ENCODE measurements at regions not wholly inside any gene's neighbourhood (a gene's known extent, or its start where the extent isn't known, plus 50 kb on each side); places are given as distances from the start of the nearest gene placed in this dataset.
A peak's percentile ranks its signal among the peaks of the same experiment; 100 is the strongest.

DNA sequence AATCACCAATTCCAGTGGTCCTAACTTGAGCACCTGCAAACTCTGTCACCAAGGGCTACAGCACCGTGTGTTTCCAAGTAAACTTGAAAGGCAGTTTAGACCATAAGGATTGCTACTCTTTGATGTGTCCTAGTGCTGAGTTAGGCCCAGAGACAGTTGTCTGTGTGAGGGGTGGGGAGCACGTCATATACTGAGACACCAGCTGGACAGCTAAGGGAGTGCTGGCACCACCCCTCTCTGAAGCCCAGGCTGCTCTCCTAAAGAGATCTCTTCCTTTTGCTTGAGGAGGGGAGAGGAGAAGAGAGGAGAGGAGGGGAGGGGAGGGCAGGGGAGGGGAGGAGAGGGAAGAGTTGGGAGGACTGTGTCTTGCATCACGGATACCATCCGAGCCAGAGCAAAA, 218.7 kb upstream of the TACR3 start:
- H3K36me3 ChIP-seq (ENCODE audit: control insufficient read depth, insufficient read depth, low read length), result no peaks in the 10 kb centered on the region
- no peak overlapping the region for H3K27ac ChIP-seq (ENCODE audit: low read depth, low read length)
- H3K4me3 ChIP-seq (ENCODE audit: low read length), result no peak overlapping the region
- no peak overlapping the region for H3K18ac ChIP-seq (ENCODE audit: low read length)
- no peak overlapping the region for H3K23ac ChIP-seq (ENCODE audit: low read length)
- H3K4me2 ChIP-seq (ENCODE audit: low read length), result no peak overlapping the region
- no peaks in the 10 kb centered on the region for H3K79me2 ChIP-seq (ENCODE audit: control insufficient read depth, insufficient read depth, low read length)
- H3K56ac ChIP-seq (ENCODE audit: low read length), result no peak overlapping the region
- H3K4ac ChIP-seq (ENCODE audit: low read depth, low read length), result no peak overlapping the region
- no peak overlapping the region for H3K9ac ChIP-seq (ENCODE audit: low read length)
- no peaks in the 10 kb centered on the region for H3K27me3 ChIP-seq (ENCODE audit: insufficient read depth, low read length, poor library complexity)
- no peak overlapping the region for H4K5ac ChIP-seq (ENCODE audit: low read length)
- no peak overlapping the region for H2BK15ac ChIP-seq (replicated peaks; ENCODE audit: low read depth)
- no peak overlapping the region for H2BK120ac ChIP-seq (ENCODE audit: low read depth, low read length)
- no peak overlapping the region for H2BK5ac ChIP-seq (ENCODE audit: low read length)
- DNase-seq, result no peak
- peak overlapping the region; percentile 85 for H2AK5ac ChIP-seq (ENCODE audit: low read length)
- H3K79me1 ChIP-seq (ENCODE audit: low read length), result no peaks in the 10 kb centered on the region
- H4K8ac ChIP-seq (ENCODE audit: low read depth, low read length), result no peak overlapping the region
- WGBS (ENCODE audit: extremely low coverage, insufficient coverage, low lambda C conversion rate), result no CpG with 5 or more reads among the region's 4 CpGs
- no peaks in the 10 kb centered on the region for H3K4me1 ChIP-seq (ENCODE audit: control insufficient read depth, low read depth, low read length)

DNA sequence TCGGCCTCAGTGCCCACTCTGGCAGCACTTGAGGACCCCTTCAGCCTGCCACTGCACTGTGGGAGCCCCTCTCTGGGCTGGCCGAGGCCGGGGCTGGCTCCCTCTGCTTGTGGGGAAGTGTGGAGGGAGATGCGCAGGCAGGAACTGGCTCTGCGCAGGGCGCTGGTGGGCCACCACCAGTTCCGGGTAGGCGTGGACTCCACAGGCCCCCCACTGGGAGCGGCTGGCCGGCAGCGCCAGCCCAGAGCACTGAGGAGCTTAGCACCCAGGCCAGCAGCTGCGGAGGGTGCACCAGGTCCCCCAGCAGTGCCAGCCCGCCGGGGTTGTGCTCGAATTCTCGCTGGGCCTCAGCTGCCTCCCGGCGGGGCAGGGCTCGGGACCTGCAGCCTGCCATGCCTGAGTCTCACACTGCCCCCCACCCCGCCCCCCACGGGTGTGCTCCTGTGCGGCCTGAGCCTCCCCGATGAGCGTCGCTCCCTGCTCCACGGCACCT, 216.9 kb upstream of the TACR3 start:
- H3K4me1 ChIP-seq (ENCODE audit: control insufficient read depth, low read depth, low read length), result no peaks in the 10 kb centered on the region
- no peaks in the 10 kb centered on the region for H3K36me3 ChIP-seq (ENCODE audit: control insufficient read depth, insufficient read depth, low read length)
- H3K4me2 ChIP-seq (ENCODE audit: low read length), result no peak overlapping the region
- H3K27ac ChIP-seq (ENCODE audit: low read depth, low read length), result no peak overlapping the region
- no peak overlapping the region for H2BK120ac ChIP-seq (ENCODE audit: low read depth, low read length)
- no peaks in the 10 kb centered on the region for H3K27me3 ChIP-seq (ENCODE audit: insufficient read depth, low read length, poor library complexity)
- no peak overlapping the region for H2BK5ac ChIP-seq (ENCODE audit: low read length)
- H2BK15ac ChIP-seq (replicated peaks; ENCODE audit: low read depth), result no peak overlapping the region
- H3K79me2 ChIP-seq (ENCODE audit: control insufficient read depth, insufficient read depth, low read length), result no peaks in the 10 kb centered on the region
- no peak overlapping the region for H3K18ac ChIP-seq (ENCODE audit: low read length)
- no peak overlapping the region for H4K5ac ChIP-seq (ENCODE audit: low read length)
- H3K4me3 ChIP-seq (ENCODE audit: low read length), result no peak overlapping the region
- H3K23ac ChIP-seq (ENCODE audit: low read length), result no peak overlapping the region
- no peak overlapping the region for H3K56ac ChIP-seq (ENCODE audit: low read length)
- H3K4ac ChIP-seq (ENCODE audit: low read depth, low read length), result no peak overlapping the region
- WGBS (ENCODE audit: extremely low coverage, insufficient coverage, low lambda C conversion rate), result no CpG with 5 or more reads among the region's 26 CpGs
- H3K9ac ChIP-seq (ENCODE audit: low read length), result no peak overlapping the region
- H3K79me1 ChIP-seq (ENCODE audit: low read length), result no peaks in the 10 kb centered on the region
- H2AK5ac ChIP-seq (ENCODE audit: low read length), result no peak overlapping the region
- H4K8ac ChIP-seq (ENCODE audit: low read depth, low read length), result no peak overlapping the region
- DNase-seq, result no peak

DNA sequence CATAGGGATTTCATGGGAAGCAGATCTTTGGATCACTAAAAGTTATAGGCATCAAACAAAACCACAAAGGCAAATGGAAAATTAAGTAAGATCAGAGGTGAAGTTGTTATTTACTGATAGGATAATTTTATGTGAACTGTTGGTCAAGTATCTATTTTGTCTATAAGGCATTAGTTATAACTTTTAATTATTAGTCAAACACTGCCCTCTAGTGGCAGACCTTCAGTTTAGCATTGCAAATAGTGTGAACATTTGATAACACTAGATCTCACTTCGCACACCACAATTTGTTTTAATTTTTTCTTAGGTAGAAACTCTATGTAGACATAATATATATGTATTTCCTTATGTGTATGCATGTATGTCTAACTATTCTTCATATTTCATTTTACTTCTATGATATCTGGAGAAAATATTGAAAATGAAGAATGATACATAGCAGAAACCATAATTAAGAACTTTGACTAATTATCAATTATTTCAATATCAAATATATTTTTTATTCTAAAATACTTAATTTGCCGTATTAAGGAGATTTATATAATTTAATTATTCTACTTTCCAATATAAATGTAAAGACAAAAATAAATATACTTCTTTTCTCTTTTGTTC, 214.5 kb upstream of the TACR3 start:
- no CpG with 5 or more reads among the region's 2 CpGs for WGBS (ENCODE audit: extremely low coverage, insufficient coverage, low lambda C conversion rate)
- peak; percentile 47 for DNase-seq
- H3K56ac ChIP-seq (ENCODE audit: low read length), result no peak overlapping the region
- no peak overlapping the region for H4K5ac ChIP-seq (ENCODE audit: low read length)
- no peaks in the 10 kb centered on the region for H3K79me1 ChIP-seq (ENCODE audit: low read length)
- no peaks in the 10 kb centered on the region for H3K36me3 ChIP-seq (ENCODE audit: control insufficient read depth, insufficient read depth, low read length)
- no peak overlapping the region for H3K4ac ChIP-seq (ENCODE audit: low read depth, low read length)
- H3K4me1 ChIP-seq (ENCODE audit: control insufficient read depth, low read depth, low read length), result no peaks in the 10 kb centered on the region
- H3K27me3 ChIP-seq (ENCODE audit: insufficient read depth, low read length, poor library complexity), result no peaks in the 10 kb centered on the region
- H3K9ac ChIP-seq (ENCODE audit: low read length), result no peak overlapping the region
- H2AK5ac ChIP-seq (ENCODE audit: low read length), result no peak overlapping the region
- no peak overlapping the region for H2BK5ac ChIP-seq (ENCODE audit: low read length)
- no peak overlapping the region for H3K18ac ChIP-seq (ENCODE audit: low read length)
- no peak overlapping the region for H2BK15ac ChIP-seq (replicated peaks; ENCODE audit: low read depth)
- H3K79me2 ChIP-seq (ENCODE audit: control insufficient read depth, insufficient read depth, low read length), result no peaks in the 10 kb centered on the region
- no peak overlapping the region for H3K4me3 ChIP-seq (ENCODE audit: low read length)
- no peak overlapping the region for H3K23ac ChIP-seq (ENCODE audit: low read length)
- no peak overlapping the region for H3K4me2 ChIP-seq (ENCODE audit: low read length)
- H3K27ac ChIP-seq (ENCODE audit: low read depth, low read length), result no peak overlapping the region
- no peak overlapping the region for H2BK120ac ChIP-seq (ENCODE audit: low read depth, low read length)
- no peak overlapping the region for H4K8ac ChIP-seq (ENCODE audit: low read depth, low read length)

DNA sequence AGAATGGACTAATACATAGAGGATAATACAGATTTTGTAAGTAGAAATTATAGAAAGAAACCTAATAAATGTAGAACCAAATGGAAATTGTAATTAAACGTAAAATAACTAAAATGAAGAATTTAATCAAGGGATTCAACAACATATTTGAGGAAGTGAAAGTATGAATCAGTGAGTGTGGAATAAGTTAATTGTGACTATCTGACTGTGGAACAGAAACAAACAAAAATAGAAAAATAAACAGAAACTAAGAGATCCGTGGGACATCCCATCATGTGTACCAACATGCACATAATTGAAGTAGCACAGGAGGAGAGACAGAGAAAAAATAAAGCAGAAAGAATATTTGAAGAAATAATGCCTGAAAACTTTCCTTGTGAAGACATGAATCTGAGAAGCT, 208.6 kb upstream of the TACR3 start:
- H3K23ac ChIP-seq (ENCODE audit: low read length), result no peak overlapping the region
- no peak overlapping the region for H3K9ac ChIP-seq (ENCODE audit: low read length)
- no peak overlapping the region for H3K4me3 ChIP-seq (ENCODE audit: low read length)
- H3K27me3 ChIP-seq (ENCODE audit: insufficient read depth, low read length, poor library complexity), result no peaks in the 10 kb centered on the region
- no peak overlapping the region for H3K4ac ChIP-seq (ENCODE audit: low read depth, low read length)
- H3K79me2 ChIP-seq (ENCODE audit: control insufficient read depth, insufficient read depth, low read length), result no peaks in the 10 kb centered on the region
- H3K4me1 ChIP-seq (ENCODE audit: control insufficient read depth, low read depth, low read length), result no peaks in the 10 kb centered on the region
- no peak overlapping the region for H3K27ac ChIP-seq (ENCODE audit: low read depth, low read length)
- H3K4me2 ChIP-seq (ENCODE audit: low read length), result no peak overlapping the region
- H3K79me1 ChIP-seq (ENCODE audit: low read length), result no peaks in the 10 kb centered on the region
- no peak overlapping the region for H3K18ac ChIP-seq (ENCODE audit: low read length)
- H3K36me3 ChIP-seq (ENCODE audit: control insufficient read depth, insufficient read depth, low read length), result no peaks in the 10 kb centered on the region
- DNase-seq, result no peak
- H2AK5ac ChIP-seq (ENCODE audit: low read length), result no peak overlapping the region
- H2BK5ac ChIP-seq (ENCODE audit: low read length), result no peak overlapping the region
- no peak overlapping the region for H2BK15ac ChIP-seq (replicated peaks; ENCODE audit: low read depth)
- no peak overlapping the region for H2BK120ac ChIP-seq (ENCODE audit: low read depth, low read length)
- no peak overlapping the region for H4K8ac ChIP-seq (ENCODE audit: low read depth, low read length)
- no peak overlapping the region for H3K56ac ChIP-seq (ENCODE audit: low read length)
- H4K5ac ChIP-seq (ENCODE audit: low read length), result no peak overlapping the region
- WGBS (ENCODE audit: extremely low coverage, insufficient coverage, low lambda C conversion rate), result no CpG with 5 or more reads among the region's 2 CpGs

DNA sequence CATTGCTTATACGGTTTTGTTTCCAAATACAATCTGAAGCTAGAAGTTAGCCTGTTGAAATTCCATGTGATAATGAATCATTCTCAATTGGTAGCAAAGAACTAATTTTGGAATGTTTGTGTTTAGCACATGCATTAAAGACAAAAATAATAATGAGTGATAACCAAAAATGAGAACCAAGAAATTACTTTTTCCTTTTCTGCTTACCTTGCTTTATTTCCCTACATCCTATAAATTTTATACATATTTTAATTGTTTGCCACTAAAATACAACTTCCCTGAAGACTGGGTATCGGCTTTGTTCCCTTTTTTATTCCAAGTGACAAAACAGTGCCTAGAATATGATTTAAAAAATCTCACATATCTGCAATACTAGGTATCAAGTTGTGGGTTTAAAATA, 203.8 kb upstream of the TACR3 start:
- no peak overlapping the region for H3K27ac ChIP-seq (ENCODE audit: low read depth, low read length)
- H3K36me3 ChIP-seq (ENCODE audit: control insufficient read depth, insufficient read depth, low read length), result no peaks in the 10 kb centered on the region
- no peak overlapping the region for H2BK15ac ChIP-seq (replicated peaks; ENCODE audit: low read depth)
- no peak overlapping the region for H4K8ac ChIP-seq (ENCODE audit: low read depth, low read length)
- no peak overlapping the region for H2AK5ac ChIP-seq (ENCODE audit: low read length)
- no peak for DNase-seq
- no peak overlapping the region for H3K23ac ChIP-seq (ENCODE audit: low read length)
- no peak overlapping the region for H2BK5ac ChIP-seq (ENCODE audit: low read length)
- H4K5ac ChIP-seq (ENCODE audit: low read length), result no peak overlapping the region
- no peaks in the 10 kb centered on the region for H3K4me1 ChIP-seq (ENCODE audit: control insufficient read depth, low read depth, low read length)
- H3K79me2 ChIP-seq (ENCODE audit: control insufficient read depth, insufficient read depth, low read length), result no peaks in the 10 kb centered on the region
- H3K27me3 ChIP-seq (ENCODE audit: insufficient read depth, low read length, poor library complexity), result no peaks in the 10 kb centered on the region
- no peaks in the 10 kb centered on the region for H3K79me1 ChIP-seq (ENCODE audit: low read length)
- no peak overlapping the region for H3K4me3 ChIP-seq (ENCODE audit: low read length)
- no peak overlapping the region for H2BK120ac ChIP-seq (ENCODE audit: low read depth, low read length)
- H3K56ac ChIP-seq (ENCODE audit: low read length), result no peak overlapping the region
- H3K9ac ChIP-seq (ENCODE audit: low read length), result no peak overlapping the region
- H3K18ac ChIP-seq (ENCODE audit: low read length), result no peak overlapping the region
- no peak overlapping the region for H3K4me2 ChIP-seq (ENCODE audit: low read length)
- no peak overlapping the region for H3K4ac ChIP-seq (ENCODE audit: low read depth, low read length)
- no CpG with 5 or more reads among the region's 2 CpGs for WGBS (ENCODE audit: extremely low coverage, insufficient coverage, low lambda C conversion rate)

DNA sequence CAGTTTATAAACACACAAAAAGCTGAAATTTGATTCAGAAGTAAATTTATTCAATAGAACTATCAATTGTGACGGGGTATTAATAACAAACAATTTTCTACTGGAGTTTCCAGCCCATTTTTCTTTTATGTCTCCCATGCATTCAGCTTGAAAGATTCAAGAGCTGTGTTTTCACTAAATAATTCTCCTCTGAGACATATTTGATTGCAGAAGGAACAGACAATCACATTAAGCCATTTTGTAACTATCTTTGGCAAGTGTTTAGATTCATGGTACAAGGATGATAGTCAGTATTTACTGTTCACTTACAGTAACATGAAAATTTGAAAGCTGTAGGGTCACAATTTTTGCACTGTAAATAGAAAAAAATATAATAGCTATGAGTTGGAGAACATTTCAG, 198.4 kb upstream of the TACR3 start:
- no peak overlapping the region for H2BK15ac ChIP-seq (replicated peaks; ENCODE audit: low read depth)
- no CpG with 5 or more reads among the region's 1 CpG for WGBS (ENCODE audit: extremely low coverage, insufficient coverage, low lambda C conversion rate)
- no peak overlapping the region for H3K4me2 ChIP-seq (ENCODE audit: low read length)
- H3K4ac ChIP-seq (ENCODE audit: low read depth, low read length), result no peak overlapping the region
- H3K27ac ChIP-seq (ENCODE audit: low read depth, low read length), result no peak overlapping the region
- no peak overlapping the region for H4K5ac ChIP-seq (ENCODE audit: low read length)
- no peak overlapping the region for H3K9ac ChIP-seq (ENCODE audit: low read length)
- no peak overlapping the region for H3K18ac ChIP-seq (ENCODE audit: low read length)
- no peak overlapping the region for H2BK120ac ChIP-seq (ENCODE audit: low read depth, low read length)
- H3K4me3 ChIP-seq (ENCODE audit: low read length), result no peak overlapping the region
- H3K56ac ChIP-seq (ENCODE audit: low read length), result no peak overlapping the region
- no peak overlapping the region for H2BK5ac ChIP-seq (ENCODE audit: low read length)
- no peaks in the 10 kb centered on the region for H3K79me1 ChIP-seq (ENCODE audit: low read length)
- DNase-seq, result no peak
- H4K8ac ChIP-seq (ENCODE audit: low read depth, low read length), result no peak overlapping the region
- no peaks in the 10 kb centered on the region for H3K4me1 ChIP-seq (ENCODE audit: control insufficient read depth, low read depth, low read length)
- H3K79me2 ChIP-seq (ENCODE audit: control insufficient read depth, insufficient read depth, low read length), result no peaks in the 10 kb centered on the region
- no peak overlapping the region for H2AK5ac ChIP-seq (ENCODE audit: low read length)
- no peaks in the 10 kb centered on the region for H3K36me3 ChIP-seq (ENCODE audit: control insufficient read depth, insufficient read depth, low read length)
- no peak overlapping the region for H3K23ac ChIP-seq (ENCODE audit: low read length)
- no peaks in the 10 kb centered on the region for H3K27me3 ChIP-seq (ENCODE audit: insufficient read depth, low read length, poor library complexity)
